H1 (cell line): ENCODE measurements at regions not wholly inside any gene's neighbourhood (a gene's known extent, or its start where the extent isn't known, plus 50 kb on each side); places are given as distances from the start of the nearest gene placed in this dataset.

ENCODE experiments used
- CBX8 ChIP-seq: fragments of 300-800, 300-1000 bp; sonication (generic); IDR thresholded peaks from 2 replicates; pipeline ENCODE4 v1.7.1; 2016; ENCODE audit warnings: low read depth, low read length, borderline replicate concordance
- EGR1 ChIP-seq: IDR thresholded peaks from 2 replicates; pipeline ENCODE4 v1.6.1; 2011; ENCODE audit warnings: low read depth, low read length, borderline replicate concordance
- HDAC6 ChIP-seq: IDR thresholded peaks from one replicate; pipeline ENCODE4 v1.7.1; 2012; ENCODE audit warnings: low read depth, mild to moderate bottlenecking, inconsistent platforms, low read length, moderate library complexity

DNA sequence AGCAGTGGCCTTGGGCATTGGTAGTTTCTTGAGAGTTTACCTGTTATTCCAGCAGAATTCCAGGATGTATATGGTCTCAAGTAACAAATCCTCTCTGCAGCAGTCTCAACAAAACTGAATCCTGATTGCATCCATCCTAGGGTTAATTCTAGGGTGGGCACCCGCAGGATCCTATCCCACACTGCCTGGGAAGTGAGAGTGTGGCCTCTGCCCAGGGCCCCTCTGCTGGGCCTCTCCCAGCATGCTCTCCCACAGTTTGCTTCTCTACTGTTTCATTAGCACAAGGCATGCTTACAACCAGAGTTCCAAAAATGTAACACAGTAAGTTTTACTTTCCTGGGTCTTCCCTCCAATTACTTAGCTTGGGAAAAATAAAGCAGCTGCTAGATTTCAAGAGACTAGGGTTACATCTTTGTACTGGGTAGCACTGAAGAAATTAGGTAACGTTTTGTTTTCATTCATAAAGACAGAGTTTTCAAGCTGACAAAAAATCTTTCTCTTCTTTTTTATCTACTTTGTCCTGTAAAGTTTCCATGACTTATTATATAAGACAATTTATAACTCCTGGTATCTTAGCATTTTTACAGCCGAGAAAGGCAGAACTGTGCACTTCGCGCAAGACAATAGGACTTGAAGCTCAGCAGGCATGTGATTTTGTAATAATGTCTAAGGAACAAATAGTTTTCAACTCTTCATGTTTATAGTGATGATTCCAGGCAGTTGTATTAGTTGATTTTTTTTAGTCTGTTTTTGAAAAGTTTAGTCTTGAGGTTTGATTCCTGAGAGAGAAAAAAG is 131.2 kb upstream of the PCDH18 start (continued):
- TF ChIP-seq CBX8: no peak
- no peak for TF ChIP-seq EGR1
- no peak for TF ChIP-seq HDAC6
